A549 (cell line): ENCODE measurements at regions not wholly inside any gene's neighbourhood (a gene's known extent, or its start where the extent isn't known, plus 50 kb on each side); places are given as distances from the start of the nearest gene placed in this dataset.

Source experiments
- CBX2 ChIP-seq: fragments of 200-600 bp; sonication (generic); IDR thresholded peaks from 2 replicates; pipeline ENCODE4 v1.6.1; 2016; ENCODE audit warnings: low read depth, mild to moderate bottlenecking, borderline replicate concordance
- SREBF2 ChIP-seq: fragments of 450-650 bp; IDR thresholded peaks from 2 replicates; pipeline ENCODE4 v1.6.1; 2014; ENCODE audit warnings: mild to moderate bottlenecking, moderate library complexity
- TF ChIP-seq, protein P1 (sequence below): IDR thresholded peaks from 2 replicates; pipeline ENCODE4 v1.6.1; 2012

DNA sequence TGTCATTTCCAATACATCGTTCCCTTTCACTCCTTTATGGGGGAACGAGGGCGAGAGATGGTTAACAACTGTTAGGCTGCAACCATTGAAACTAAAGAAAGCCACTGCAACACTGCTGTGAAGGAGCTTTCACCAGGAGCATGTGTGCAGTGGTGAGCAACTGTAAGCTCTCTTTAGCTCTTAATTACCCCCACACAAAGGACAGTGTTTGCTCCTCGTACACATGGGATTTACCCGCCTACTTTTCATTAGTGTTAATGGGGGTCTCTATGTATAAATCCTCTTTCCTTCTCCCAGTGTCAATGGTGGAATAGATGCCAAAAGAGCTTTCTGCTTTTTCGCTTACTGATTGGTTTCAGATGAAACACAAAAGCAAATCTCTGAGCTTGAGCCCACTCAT is 343.1 kb downstream of the FLRT2 start:
- TF ChIP-seq CBX2 (no peak), SREBF2 (no peak)
- TF ChIP-seq, protein P1, sequence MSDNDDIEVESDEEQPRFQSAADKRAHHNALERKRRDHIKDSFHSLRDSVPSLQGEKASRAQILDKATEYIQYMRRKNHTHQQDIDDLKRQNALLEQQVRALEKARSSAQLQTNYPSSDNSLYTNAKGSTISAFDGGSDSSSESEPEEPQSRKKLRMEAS, result no peak
